NCI-H1092 treated with DMSO at 0.1 percent for 48 hours (cell line): ENCODE measurements at regions not wholly inside any gene's neighbourhood (a gene's known extent, or its start where the extent isn't known, plus 50 kb on each side); places are given as distances from the start of the nearest gene placed in this dataset.

Experiments
- DNase-seq: peaks from one replicate; lab custom pipeline; 2025; lab: John Stamatoyannopoulos, UW

DNA sequence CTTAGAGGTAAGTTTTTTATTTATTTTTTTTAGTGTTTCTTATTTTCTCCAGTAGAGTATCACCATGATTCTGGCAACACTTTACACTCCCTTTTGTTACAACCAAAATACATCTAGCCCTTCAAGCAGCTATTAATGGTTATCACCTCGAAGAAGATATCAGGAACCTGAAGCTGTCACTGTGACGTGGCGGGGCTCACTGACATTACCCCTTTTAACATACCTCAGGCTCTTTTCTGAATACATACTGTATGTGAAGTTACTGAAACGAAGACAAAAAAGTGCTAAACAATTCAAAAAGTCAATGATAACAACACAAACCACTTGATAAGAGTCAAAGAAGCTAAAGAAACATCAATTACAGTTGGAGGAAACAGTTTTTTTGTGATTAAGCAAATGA is 1218.7 kb downstream of the EFNB2 start:
- no peak for DNase-seq

DNA sequence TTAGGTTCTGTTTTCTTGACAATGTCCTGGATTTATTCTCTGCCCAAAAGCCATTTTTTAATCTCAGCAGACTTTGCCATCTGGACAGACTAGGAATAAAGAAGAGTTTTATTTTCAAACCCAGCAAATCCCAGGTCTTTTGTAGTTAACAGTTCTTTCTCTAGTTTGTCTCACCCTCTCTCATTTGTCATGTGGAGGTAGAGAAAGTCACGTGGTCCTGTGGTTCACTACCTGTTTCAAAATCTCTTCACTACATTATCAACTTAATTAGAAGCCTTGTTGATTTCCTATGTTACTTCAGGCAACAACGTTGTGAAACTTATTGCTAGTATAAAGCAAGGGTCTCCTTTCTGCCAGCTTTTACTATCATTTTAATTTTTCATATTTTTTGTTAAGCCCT is 1222.6 kb downstream of the EFNB2 start:
- no peak for DNase-seq

DNA sequence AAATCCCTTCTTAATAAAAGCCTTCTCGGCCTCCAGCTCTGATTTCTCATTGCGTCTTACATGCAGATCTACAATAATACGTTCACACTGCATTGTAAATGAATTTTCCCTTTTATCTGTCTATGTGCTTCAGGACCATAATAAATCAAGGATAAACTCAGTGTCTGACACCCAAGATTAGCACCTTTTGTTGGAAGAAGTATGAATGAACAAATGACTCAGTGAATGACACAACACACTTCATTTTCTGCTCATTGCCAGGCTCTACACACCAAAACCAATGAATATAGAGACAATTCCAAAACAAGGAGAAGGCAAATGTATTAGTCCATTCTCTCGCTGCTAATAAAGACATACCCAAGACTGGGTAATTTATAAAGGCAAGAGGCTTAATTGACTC is 1224.4 kb downstream of the EFNB2 start:
- DNase-seq = no peak

DNA sequence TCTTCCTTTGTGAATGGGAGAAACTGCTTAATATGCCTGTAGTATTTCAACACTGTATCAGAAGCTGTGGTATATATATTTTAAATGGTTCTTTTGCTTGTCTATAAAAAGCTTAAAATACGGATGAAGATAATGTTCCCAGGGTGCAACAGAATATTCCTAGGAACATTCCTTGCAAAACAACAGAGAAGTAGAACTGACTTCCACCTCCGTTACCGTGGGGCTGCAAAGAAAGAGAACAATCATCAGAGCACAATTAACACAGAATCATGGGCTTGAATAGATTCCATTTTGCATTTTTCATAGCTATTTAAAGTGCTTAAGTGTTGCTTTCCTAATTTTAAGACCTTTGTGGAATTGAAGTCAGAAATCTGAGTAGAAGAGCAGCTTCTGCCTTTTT is 1227.7 kb downstream of the EFNB2 start:
- DNase-seq = no peak

DNA sequence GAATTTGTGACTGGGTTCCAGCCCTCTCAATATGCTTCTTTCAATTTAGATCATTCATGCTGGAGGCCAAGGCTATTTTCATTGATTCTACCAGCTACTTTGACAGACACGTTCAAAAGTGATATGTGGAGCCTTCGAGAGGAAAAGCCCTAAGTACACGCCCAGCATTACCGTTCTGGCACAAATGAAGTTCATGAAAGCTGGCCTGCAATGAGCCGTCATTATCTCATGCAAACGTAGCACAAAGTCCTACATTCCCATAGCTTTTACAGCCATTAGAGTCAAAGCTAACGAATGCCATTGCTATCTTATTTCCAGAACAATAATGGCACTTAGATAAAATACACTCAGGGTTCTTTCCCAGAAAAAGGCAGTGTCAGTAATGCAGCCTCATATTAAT is 1237.6 kb downstream of the EFNB2 start:
- no peak for DNase-seq

DNA sequence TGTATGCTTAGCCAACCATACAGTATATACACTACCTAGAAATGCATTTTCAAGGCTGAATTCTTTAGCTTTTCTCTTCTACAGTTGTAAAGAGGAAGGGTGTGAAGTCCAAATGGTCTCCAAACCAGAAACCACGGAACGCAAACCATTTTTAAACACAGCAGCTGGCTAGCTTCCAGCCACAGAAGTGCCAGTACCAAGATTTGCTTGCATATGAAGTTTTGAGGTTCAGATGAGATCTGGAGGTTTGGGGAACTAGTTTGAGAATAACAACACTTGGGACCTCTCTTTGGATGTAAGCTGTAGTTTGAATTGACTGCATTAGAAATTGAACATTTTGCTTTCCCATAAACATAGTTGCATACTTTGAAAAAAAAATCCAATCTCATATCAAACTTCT is 1243.5 kb downstream of the EFNB2 start:
- no peak for DNase-seq

DNA sequence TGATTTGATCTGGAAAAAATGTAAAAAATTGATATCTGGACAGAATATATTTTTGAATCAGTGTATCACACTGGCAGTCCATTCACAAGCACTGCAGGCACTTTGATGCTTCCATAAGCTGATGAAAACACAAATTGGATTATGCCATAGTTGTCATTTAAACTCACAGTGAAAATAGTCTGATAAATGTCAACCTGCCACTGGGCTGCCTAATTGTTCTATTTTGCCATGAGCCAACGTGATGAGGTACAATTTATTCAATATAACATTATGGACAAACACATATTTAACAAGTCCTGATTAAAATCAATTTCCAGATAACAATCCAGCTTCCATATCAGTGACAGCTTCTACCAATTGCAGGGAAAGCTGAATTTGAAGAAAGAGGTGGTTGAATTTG is 1244.9 kb downstream of the EFNB2 start:
- DNase-seq = no peak

DNA sequence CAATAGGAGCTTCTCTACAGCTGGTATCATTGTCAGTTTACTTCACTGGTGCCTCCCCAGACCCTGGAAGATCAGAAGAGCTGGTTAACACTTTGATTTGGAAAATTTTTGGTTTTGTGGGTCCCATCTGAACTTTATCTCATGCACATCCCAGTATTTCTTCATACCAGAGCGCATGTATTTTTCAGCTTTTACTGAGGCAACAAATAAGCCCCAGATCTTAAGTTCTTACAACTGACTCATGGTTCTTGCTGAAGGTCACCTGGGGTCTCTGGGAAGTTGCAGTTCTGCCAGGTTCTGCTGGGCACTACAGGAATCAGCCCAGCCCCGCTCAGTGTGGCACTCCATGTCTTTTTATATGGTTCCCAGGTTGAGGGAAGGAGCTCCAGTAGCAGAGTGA is 1249.9 kb downstream of the EFNB2 start:
- no peak for DNase-seq

DNA sequence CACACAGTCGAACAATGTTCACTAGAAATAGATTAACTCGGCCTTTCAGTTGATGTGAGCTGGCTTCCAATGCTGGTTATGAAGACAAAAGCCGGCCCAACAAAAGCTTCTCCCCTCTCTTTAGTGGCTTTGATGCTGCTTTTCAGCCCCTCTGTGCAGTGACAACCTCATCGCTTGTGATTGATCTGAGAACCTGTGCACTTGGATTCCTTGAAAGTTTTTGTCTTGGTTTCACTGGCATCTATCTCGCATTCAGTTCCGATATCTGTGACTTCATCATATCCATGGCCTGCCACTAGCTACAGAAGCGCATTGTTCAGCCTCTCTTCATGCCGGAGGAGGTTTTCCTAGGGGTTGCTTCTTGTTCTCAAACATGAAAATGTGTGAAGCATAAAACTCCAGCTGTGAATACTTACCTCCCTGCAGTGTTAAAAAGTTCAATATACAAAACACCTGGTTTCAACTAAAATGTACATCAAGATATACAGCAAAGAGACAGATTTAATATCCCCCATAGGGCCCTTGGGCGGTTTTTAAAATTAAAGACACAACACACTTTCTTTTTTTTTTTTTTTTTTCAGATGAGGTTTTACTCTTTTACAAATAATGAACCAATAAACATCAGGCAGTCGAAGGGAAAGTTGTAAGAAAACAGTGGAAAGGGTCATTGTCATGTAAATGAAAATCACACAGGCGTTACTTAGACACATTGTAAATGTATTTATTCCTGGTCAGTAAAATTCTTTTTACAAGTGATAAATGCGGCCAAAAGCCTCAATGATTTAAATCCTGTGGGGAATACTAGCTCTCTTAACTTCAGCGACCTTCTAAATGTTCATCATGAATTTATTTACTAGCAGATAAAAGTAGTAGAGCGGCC is 1252.8 kb downstream of the EFNB2 start:
- no peak for DNase-seq

DNA sequence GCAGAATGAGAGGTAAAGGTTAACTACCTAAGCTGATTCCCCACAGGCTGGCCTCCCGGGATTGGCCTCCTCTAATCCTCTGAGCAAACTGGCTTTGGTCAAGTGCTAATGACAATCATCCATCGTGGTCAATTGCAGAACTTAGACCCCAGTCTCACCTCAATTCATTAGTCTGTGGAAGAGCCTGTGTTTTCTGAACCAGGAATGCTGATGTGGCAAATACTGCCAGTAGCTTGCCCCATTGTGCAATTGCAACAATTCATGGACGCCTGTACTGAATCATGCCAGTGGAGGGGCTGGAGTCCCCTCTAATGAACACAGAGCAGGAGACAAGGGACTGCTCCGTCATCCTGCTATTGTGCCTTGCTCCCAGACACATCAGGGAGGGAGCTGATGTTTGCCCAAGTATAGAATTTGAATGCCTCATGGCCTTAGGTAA is 1256.5 kb downstream of the EFNB2 start:
- DNase-seq = no peak

DNA sequence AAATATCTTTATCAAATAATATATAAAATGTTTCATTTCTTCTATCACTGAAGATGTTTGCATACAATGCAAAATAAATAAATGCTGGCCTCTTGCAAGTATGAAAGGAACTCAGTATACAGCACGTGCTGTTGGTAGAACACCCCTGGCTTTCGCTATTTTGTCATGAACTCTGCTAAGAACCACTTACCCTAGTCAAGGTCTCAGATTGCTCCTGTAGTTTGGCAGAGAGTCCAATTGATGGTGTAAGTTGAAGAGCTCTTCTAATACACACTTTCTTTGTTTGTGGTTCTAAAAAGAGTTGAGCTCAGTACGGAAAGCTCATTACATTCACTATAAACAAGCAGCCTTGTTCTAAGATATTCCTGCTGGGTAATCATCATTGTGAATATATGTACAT is 1258.9 kb downstream of the EFNB2 start:
- DNase-seq = no peak

DNA sequence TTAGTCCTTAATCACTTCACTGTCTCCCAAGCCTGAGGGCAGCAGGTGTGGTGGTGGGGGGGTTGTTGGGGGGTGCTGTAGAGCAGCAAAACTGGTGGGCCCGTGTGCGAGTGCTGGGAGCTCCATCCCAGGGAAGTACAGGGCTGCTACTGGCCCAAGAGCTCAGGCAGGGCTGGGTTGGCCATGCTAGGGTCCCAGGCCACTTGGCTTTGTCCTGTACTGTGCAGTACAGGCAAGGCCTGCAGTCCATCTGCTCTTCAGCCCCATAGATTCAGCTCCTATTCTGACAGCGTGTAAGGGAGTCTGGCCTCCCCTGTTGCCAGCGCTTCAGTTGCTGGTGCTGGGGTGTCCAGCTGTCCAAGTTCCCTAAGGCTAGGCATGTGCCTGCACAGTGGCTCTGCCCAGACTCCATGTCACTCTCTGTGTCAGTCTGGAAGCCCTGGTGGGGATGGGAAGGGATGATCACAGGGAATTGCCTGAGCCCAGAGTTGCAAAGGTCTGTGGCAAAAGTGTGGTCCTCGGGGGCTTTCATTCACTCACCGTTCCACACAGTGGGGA is 1261.7 kb downstream of the EFNB2 start:
- no peak for DNase-seq

DNA sequence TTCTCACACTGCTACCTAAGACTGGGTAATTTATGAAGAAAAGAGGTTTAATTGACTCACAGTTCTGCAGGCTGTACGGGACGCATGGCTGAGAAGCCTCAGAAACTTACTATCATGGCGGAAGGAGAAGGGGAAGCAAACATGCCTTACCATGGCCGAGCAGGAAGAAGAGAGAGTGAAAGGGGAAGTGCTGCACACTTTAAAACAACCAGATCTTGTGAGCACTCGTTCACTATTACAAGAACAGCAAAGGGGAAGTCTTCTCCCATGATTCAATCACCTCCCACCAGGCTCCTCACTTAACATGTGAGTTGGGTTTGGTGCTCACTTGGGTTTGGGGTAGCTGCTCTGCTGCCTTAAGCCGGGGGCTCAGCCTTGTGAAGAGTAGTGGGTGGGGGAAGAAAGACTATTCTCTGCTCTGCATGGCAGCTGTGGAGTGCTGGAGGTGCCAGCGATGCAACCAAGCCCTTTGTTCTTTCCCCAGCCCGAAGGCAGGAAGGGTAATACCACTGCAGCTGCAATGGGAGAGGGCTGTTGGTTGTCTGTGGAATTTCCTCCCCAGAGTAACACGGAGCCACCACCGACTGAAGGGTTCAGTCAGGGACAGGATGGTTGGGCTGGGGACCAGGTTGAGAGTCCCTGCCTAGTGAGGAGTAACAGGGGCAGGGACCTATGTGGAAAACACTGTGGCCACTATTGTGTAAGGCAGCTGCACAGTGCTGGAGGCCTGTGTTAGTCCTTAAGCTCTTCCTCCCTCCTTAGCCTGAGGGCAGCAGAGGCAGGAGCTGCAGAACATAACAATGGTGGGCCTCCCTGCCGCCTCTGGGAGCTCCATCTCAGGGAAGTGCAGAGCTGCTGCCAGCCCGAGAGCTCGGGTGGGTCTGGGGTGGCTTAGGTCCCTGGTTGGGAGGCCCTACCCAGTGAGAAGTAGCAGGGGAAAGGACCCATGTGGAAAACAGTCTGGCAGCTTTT is 1262.5 kb downstream of the EFNB2 start:
- DNase-seq = no peak

DNA sequence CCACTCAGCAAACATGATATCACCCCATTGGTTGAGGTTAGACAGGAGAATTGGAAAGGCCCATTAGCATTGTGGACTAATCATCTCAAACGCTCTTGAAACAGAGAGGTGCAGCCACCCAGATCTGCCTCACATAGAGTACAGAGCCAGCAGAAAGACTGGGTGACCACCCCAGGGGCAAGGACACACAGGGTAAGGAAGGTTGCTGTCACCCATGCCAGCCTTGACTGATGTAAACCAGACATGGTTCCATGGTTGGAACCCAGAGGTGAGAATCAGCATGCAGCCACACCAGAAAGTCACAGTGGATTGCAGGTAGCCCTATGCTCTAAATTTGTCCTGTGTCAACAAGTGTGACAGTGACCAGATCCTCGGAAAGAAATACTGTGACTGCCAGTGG is 1268.8 kb downstream of the EFNB2 start:
- DNase-seq = no peak

DNA sequence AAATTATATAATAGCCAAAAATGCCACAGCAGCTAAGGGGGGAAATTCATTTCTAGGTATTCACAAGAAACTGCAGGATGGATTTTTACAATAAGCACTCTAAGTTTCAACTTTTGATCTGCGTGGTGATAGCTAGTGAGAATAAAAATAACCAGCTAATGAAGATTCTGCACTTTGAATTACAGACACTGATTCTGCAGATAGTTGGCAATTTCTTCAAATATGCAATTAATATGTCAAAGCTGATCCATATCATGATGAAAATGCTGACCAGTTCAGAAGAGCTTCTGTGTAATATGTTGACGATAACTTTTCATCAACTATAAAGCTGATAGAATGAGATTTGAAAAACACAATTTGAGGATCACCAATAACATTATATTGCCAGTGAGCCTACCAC is 1272.9 kb downstream of the EFNB2 start:
- no peak for DNase-seq

DNA sequence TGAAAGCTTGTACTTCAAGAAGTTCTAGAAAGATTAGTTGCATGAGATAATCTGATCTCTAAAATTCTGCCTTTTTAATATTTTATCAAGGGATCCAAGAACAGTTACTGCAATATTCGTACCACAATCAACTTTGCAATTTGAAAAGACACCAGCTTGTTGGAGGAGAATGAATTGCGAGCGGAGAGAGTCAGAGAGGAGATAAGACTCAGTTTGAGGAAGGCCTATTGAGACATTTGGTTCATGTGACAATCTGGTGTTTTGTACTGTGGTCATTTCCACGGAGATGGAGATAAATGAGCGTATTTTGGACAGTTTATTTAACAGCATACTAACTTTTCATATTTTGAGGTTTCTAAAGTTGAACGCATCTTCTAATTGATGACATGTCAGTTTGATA is 1276.0 kb downstream of the EFNB2 start:
- no peak for DNase-seq

DNA sequence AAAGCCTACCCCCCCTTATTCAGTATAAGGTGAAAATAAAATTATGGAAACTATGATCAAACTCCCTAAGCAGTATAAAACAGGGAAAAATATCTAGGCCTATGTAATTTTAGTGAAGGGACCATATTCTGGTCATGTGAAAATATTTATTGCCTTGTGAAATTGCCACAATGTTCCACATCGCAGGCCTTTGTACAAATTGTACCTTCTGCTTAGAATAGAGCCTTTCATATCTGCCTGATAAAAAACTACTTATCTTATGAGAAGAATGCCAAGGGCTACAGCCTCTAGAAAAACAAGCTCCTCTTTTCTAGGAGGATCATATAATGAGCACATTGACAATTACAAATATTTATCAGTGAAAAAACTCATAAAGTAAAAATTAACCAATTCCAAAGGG is 1280.0 kb downstream of the EFNB2 start:
- DNase-seq = no peak

DNA sequence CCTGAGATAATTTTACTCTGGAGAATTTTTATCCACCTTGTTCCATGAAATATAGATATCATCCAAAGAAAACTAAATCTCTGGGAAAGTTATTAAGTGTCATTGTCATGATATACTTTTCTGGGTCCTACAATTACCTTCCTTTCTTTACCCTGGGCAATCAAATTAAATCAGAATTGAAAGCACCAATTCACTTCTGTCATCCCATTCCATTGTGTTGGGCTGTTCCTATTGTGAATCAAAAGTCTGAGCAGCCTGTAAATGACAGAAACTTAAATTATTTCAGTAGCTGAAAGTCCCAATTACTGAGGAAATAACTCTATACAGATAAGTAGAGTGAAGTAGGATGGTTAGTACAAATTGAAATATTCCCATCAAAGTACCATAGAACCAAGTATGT is 1284.2 kb downstream of the EFNB2 start:
- no peak for DNase-seq

DNA sequence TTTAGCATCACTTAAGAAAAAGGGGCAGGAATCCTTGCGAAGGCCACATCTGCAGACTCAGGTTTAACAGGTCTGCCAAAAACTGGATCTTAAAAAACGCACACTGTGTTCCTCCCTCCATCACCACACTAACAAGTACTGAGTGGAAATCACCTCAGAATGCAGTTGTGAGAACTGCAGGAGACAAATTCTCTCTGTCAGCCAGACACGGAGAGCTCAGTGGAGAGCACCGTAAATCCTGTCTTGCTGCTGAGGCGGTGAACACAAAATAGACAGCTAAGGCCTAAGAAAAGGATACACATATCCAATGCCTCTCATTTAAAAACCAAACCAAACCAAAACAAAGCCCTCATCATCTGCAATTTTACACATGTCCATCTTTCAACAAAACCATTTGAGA is 1287.6 kb downstream of the EFNB2 start:
- no peak for DNase-seq

DNA sequence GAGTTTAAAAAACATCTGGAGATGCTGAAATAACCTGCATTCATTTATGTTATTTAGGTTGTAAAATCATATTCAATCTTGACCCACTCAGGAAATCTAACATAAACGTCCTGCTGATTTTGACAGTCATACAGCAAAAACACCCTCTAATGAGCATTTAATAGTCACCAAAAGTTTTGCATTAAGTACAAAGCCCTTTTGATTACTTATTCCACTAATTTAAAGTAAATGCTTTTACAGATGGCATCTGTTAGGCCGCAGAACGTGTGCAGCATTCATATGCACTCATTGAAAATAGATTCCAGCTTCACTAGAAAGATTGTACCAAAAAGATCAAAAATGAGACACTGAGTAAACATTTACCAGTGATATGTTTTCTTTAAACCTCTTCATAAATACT is 1295.1 kb downstream of the EFNB2 start:
- DNase-seq = no peak

DNA sequence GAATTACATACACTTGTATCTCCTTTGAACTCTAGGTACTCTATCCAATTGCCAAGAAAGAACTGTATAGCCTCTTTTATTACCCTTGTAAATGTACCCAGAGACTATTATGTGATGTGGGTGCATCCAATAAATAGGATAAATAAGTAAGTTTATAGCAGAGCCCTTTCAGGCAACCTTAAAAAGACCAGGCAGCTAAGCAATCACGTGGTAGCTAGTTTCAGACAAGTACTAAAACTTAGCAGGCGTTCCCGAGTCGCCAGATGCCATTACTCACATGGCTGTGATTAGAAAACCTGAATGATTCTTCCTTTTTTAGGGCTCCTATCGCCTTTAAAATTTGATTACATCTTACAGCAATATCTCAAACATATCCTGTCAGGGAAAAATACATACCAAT is 1303.0 kb downstream of the EFNB2 start:
- no peak for DNase-seq

DNA sequence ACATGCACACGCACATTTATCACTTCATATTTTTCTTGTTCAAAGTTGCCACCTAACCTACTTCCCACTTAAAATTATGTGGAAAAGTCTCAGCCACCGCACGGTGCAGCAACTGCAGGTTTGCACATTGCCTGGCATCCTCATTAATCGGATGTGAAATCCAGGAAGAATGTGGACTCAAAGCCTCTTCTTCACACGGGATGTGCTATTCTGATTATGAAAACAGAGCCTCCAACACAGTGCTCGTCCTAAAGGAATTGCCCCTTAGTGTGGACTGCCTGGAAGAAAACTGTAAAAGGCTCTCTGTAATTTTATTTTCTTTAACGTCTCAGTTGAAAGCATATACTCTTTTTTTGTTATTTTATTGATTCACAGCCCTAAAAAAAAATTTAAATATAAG is 1303.5 kb downstream of the EFNB2 start:
- DNase-seq = no peak

DNA sequence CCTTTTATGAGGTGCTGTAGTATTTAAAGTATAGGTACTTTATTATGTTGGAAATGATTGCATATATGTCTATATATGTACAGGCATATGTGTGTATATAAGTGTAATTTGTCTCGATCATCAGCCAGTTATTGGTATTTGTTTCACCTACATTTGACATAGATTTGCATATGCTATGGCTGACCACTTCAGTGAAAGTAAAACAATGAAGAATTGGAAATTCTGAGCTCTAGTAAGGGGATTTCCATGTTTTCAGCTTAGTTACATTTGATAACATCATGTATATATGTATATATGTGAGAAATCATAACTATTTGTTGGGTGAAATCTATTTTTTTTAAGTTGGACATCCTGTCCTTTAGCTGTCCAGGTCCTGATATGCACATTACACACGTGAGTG is 1303.9 kb downstream of the EFNB2 start:
- DNase-seq = no peak
